ENCODE measurements at regions not wholly inside any gene's neighbourhood (a gene's known extent, or its start where the extent isn't known, plus 50 kb on each side); places are given as distances from the start of the nearest gene placed in this dataset.

DNA sequence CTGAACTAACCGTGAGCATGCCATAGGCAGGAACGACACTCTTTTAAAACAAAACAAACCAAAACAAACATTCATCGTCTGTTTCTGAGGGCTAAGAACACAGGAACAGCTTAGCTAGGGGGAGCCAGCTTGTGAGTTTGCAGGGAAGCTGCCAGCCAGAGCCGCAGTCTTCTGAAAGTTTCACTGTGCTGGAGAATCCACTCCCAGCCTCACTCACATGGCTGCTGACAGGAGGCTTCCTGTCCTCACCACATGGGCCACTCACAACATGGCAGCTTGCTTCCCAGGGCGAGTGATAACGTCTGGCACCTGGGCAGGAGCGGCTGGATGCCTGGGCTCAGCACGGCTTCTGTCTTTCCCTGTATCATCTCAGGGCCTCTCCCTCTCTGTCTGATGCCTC is 275.2 kb downstream of the MSX2 start:
- TF ChIP-seq, protein P1, sequence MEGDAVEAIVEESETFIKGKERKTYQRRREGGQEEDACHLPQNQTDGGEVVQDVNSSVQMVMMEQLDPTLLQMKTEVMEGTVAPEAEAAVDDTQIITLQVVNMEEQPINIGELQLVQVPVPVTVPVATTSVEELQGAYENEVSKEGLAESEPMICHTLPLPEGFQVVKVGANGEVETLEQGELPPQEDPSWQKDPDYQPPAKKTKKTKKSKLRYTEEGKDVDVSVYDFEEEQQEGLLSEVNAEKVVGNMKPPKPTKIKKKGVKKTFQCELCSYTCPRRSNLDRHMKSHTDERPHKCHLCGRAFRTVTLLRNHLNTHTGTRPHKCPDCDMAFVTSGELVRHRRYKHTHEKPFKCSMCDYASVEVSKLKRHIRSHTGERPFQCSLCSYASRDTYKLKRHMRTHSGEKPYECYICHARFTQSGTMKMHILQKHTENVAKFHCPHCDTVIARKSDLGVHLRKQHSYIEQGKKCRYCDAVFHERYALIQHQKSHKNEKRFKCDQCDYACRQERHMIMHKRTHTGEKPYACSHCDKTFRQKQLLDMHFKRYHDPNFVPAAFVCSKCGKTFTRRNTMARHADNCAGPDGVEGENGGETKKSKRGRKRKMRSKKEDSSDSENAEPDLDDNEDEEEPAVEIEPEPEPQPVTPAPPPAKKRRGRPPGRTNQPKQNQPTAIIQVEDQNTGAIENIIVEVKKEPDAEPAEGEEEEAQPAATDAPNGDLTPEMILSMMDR (IDR thresholded peaks at IDR 0.05; ENCODE audit: extremely low read depth, missing control alignments): no peak
- no peak for DNase-seq (ENCODE audit: low spot score)

- DNase-seq (ENCODE audit: low spot score): no peak
- TF ChIP-seq, protein P1 (IDR thresholded peaks at IDR 0.05; ENCODE audit: extremely low read depth, missing control alignments): no peak
These were observed 273.8 kb downstream of the MSX2 start for GRCh38 chr5:174998131-174998730.

- DNase-seq (ENCODE audit: low spot score): no peak
- TF ChIP-seq, protein P1 (IDR thresholded peaks at IDR 0.05; ENCODE audit: extremely low read depth, missing control alignments): no peak
These were observed 273.3 kb downstream of the MSX2 start for GRCh38 chr5:174997688-174998087.

- DNase-seq (ENCODE audit: low spot score): no peak
- TF ChIP-seq, protein P1 (IDR thresholded peaks at IDR 0.05; ENCODE audit: extremely low read depth, missing control alignments): no peak
These were observed 272.6 kb downstream of the MSX2 start for GRCh38 chr5:174996941-174997340.

DNA sequence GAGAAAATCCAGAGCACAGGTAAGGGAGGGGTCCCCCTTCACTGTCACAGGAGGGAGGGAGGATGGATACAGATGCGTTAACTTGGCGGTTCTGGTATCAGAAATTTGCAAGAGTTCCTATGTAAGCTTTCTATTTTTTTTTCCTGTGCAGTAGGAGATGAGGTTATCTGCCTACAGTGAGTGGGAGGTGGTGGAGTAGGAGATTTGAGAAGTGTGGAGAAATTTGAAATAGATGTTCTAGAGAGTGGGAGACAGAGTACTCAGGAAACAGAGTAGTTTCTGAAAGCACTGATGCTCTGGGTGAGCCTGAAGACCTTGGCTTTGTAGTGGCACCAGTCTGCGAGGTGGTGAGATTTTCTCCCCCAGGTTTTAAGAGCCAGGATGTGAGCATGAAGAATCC is 271.4 kb downstream of the MSX2 start:
- TF ChIP-seq, protein P1 (IDR thresholded peaks at IDR 0.05; ENCODE audit: extremely low read depth, missing control alignments): no peak
- no peak for DNase-seq (ENCODE audit: low spot score)

DNA sequence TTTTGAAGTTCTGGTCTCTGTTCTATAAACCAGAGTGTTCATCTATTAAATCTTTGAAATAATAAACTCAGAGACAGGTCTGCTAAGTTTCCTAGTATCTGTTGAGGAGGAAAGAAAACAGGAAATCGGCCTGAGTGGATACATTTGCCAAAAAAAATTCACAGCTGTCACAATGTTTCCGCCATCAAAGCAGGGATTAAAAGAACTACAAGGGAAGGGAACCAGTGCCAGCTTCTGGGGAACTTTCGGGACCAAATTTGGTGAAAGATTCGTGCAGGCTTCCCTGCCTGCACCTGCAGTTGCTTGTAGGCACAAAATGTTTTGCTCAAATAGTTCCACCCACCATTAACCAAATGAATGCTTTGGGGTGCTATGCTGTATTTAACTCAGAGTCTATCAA is 267.5 kb downstream of the MSX2 start:
- DNase-seq (ENCODE audit: low spot score): no peak
- TF ChIP-seq, protein P1 (IDR thresholded peaks at IDR 0.05; ENCODE audit: extremely low read depth, missing control alignments): no peak

DNA sequence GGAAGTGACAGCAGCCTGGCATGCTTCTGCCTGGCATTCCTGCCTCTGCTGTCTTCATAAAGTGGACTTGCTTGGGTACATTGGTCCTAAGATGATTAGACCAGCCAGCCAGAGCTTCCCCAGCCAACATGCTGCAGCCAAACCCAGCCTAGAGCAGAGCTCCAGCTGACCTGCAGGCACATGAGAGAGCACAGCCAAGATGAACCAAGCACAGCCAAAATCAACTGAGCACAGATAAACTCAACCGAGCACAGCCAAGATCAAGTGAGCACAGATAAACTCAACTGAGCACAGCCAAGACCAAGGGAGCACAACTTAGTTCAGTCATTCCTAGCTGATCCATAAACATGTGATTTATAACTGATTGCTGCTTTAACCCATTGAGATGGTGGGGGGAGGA is 266.5 kb downstream of the MSX2 start:
- TF ChIP-seq, protein P1 (IDR thresholded peaks at IDR 0.05; ENCODE audit: extremely low read depth, missing control alignments): no peak
- no peak for DNase-seq (ENCODE audit: low spot score)

Data from GM20000 (cell line).